Activated CD4-positive, alpha-beta T cell treated with anti-CD3 and anti-CD28 coated beads, Interleukin-2, Interleukin-4, amounts not matched to agents 100 ng/mL and 50 ng/mL, durations not matched to agents 16 hours and 8 hours (primary cell): ENCODE measurements at regions not wholly inside any gene's neighbourhood (a gene's known extent, or its start where the extent isn't known, plus 50 kb on each side); places are given as distances from the start of the nearest gene placed in this dataset.
"Not testable (repeated sequence)": the region's sequence is repeated elsewhere in the genome, so short reads cannot be mapped to it uniquely, and the experiment has no call there.

Experiments
- DNase-seq: peaks from one replicate; pipeline ENCODE4 v3.0.0-alpha.2; 2020; ENCODE audit warnings: low spot score

DNA sequence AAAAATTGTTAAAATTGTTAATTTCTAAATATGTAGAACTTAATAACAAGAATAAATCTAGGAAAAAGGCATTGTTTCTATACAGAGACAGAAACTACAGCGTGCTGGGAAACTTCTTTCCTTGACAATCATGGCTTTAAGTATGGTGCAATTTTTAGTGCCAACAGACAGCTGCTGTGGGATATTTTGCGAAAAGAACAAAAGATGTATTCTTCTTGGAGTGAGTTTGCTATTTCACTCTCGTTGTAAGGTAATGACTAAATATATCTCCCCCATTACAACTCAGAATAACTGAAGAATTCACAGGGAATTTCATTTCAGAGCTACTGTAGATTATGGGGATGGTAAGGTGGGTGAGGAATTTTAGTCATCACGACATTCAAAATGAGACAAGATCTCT lies 2055.0 kb upstream of the ACO1 start:
- no peak for DNase-seq

DNA sequence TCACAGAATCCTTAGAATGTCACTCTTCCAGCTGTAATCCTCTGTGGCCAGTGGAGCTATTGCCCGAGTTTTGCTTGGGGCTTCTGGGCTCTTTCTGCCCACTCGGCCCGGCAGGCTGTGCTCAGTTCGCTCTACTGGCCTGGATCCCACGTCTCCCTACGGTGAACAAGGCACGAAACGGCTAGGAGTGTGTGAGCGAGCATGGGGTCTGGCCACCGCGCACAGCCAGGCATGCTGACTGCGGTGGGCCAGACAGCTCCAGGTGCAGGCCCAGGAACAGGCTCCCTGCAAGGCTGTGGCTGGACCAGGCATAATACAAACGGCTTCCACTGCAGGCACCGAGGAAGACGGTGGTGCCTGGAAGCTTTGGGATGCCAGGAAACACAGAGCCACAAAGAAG lies 2035.5 kb upstream of the ACO1 start:
- no peak for DNase-seq

DNA sequence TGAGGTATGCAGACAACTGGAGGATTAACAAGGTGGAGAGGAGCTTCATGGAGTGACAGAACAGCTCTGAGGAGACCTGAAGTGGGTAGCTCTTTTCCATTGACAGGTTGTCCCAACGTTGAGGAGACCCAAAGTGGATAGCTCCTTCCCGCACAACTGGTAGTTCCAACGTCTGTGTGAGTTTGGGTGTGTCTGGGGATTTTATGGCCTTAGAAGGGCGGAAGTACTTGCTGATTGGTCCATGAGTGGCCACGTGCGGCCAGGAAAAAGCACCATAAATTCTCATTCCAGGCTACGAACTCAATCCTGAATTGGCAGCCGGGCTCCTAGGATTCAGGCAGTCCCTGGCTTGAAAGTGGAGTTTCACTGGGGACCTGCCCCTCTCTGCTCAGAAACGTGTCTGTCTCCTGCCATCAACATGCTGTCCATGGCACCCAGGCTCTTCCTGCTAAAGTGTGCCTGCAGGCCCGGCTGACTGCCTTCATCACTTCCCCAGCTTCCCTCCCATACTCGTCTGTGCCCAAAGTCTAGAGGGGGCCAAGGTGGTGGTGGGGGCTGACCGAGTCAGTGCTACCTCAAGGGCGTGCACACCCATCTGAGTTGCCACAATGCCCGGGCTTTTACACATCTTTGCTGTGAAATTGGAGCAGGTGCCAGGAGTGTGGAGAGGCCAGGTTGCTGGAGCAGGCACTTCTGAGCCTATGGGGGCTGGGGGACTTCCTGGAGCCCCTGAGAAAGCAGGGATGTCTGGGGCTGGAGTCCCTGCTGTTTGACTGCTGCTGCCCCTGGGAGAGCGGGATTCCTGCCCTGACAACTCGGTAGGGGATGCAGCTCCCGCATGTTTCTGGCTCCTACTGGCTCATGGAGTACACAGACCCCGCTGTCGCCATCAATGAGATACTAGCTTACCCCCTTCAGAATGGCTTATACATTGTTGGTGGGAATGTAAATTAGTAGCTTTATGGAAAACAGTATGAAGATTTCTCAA lies 2034.6 kb upstream of the ACO1 start:
- no peak for DNase-seq

DNA sequence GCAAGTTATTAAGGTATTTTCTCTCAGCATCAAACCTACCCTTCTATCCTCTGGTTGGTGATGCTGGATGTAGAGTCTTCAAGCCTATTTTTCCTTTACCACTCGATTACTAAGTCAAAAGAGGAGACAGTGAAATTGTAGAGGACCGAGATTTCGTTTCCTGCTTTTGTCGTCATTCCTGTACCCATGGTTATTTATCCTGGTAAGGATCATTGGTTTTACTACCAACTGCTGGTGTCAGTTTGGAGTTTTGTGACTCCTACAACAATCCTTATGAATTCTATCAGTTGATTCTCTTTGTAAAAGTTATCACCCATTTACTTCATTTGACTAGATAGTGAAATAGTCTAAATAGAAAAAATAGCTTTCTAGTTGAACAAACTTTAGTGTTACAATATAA lies 2028.2 kb upstream of the ACO1 start:
- DNase-seq: no peak

DNA sequence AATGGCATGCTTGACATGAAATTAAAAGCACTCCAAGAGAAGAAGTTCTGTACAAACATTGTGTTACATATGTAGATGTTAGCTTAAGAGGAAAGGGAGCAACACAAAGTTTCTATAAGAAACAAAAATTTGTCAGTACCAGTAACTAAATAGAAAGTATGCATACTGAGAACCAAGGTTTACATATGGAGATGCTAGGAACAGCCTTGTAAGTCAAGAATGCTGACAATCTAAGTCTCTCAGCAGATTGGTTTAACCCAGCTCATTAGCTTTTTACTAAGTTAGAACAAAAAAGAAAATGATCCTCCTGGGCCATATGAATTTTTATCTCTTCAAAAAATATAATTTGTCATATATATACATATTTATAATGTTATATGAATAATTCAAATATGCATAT lies 2022.1 kb upstream of the ACO1 start:
- no peak for DNase-seq

DNA sequence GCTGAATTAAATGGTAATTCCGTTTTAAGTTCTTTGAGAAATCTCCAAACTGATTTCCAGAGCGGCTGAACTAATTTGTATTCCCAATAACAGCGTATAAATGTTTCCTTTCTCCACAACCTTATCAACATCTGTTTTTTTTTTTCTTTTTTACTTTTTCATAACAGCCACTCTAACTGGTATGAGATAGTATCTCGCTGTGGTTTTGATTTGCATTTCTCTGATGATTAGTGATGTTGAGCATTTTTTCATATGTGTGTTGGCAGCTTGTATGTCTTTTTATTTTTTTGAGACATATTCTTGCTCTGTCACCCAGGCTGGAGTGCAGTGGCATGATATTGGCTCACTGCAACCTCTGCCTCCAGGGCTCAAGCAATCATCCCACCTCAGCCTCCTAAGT lies 2018.3 kb upstream of the ACO1 start:
- DNase-seq: not testable (repeated sequence)

DNA sequence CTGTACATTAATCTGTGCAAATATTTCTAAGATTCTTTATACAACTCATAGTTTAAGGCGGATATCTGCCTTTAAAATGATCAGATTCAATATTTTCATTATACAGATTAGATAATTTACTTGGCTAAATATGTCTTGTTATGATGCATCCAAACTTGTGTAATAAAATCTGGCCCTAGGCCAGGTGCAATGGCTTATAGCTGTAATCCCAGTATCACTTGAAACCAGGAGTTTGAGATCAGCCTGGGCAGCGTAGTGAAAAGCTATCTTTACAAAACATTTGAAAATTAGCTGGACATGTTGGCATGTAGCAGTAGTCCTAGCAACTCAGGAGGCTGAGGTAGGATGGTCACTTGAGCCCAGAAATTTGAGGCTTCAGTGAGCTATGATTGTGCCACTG lies 2002.2 kb upstream of the ACO1 start:
- DNase-seq: no peak

DNA sequence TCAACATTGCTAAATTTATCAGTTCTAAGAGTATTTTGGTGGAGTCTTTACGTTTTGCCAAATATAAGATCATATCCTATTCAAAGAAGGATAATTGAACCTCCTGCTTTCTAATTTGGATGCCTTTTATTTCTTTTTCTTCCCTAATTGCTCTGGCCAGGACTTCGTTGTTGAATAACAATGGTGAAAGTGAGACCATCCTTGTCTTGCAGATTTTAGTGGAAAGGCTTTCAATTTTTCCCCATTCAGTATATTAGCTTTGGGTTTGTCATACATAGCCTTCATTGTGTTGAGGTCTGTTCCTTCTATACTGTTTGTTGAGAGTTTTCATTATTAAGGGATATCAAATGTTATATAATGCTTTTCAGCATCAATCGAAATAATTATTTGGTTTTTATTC lies 1974.2 kb upstream of the ACO1 start:
- DNase-seq: no peak

DNA sequence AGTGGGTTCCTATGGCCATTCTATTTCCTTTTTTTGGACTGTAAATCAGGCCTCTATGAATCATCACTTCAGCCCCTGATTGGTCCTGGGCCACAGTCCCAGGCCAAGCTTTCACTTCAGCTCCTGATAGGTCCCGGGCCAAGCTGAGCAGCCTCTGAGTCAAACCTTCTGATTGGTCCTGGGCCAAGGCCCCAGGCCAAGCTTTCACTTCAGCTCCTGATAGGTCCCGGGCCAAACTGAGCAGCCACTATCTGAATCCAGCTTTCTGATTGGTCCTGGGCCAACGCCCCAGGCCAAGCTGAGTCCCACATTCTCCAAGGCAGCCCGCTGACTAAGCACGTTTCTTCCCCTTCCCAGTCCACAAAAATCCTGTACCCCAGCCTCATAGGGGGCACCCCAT lies 1972.9 kb upstream of the ACO1 start:
- no peak for DNase-seq

DNA sequence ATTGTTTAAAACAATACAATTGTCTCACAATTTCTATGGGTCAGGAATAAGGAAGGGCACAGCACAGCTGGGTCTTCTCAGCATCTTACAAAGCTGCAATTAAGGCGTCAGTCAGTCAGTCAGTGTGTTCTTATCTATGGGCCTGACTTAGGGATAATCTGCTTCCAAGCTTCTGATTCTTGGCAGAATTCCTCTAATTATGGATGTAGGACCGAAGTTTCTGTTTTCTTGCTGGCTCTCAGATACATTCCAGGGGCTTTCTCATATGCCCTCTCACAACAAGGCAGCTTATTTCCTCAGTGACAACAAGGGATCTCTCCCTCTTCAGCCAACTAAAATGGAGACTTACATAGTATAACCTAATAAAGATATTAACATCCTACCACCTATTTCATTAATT lies 1925.3 kb upstream of the ACO1 start:
- DNase-seq: no peak

DNA sequence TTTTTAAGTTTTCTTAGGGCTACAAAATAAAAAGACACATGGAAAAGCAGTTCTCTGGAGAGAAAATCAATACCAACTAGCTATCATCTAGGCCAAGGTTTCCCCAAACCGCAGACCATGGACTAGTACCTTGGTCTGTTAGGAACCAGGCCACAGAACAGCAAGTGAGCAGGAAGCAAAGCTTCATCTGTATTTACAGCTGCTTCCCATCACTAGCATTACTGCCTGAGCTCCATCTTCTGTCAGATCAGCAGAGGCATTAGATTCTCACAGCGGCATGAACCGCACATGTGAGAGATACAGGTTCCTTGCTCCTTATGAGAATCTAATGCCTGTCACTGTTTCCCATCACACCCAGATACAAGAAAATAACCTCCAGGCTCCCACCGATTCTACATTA lies 1907.6 kb upstream of the ACO1 start:
- DNase-seq: no peak

DNA sequence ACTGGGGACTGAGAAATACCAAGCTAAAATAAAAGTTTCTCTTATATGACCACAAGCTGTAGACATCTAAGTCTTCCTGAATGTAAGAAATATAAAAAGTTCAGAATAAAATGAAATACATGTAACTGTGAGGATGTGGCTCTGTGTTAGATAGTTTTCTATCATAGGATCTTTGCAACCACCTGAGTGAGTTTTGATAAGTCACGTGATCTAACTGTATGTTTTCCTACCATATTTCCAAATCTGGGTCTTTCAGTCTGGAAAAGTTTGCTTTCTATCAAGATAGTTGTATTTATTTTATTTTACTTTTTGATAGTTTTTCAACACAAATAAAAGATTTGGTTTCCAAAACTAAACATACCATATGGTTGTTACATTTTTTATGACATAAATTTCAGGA lies 1905.8 kb upstream of the ACO1 start:
- DNase-seq: no peak

DNA sequence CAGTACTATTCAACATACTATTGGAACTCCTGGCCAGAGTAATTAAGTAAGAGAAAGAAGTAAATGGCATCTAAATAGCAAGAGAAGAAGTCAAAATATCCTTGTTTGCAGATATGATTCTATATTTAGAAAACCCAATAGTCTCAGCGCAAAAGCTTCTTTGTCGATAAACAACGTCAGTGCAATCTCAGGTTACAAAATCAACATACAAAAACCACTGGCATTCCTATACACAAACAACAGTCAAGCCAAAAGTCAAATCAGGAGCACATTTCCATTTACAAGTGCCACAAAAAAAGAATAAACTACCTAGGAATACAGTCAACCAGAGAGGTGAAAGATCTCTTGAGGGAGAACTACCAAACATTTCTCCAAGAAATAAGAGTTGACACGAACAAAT lies 1901.9 kb upstream of the ACO1 start:
- no peak for DNase-seq

DNA sequence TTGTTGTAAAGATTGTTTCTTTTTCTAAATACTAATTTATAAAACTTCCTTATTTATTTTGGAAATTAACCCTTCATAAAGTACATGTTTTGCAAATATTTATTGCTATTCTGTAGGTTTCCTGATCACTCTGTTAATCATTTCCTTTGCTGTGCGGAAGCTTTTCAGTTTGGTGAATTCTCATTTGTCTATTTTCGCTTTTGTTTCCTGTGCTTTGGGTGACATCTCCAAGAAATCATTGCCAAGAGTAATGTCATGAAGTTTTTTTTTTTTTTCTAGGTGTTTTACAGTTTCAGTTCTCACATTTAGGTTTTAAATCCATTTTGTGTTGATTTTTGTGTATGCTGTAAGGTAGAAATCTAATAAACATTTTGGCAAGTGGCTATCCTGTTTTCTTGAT lies 1899.8 kb upstream of the ACO1 start:
- no peak for DNase-seq

DNA sequence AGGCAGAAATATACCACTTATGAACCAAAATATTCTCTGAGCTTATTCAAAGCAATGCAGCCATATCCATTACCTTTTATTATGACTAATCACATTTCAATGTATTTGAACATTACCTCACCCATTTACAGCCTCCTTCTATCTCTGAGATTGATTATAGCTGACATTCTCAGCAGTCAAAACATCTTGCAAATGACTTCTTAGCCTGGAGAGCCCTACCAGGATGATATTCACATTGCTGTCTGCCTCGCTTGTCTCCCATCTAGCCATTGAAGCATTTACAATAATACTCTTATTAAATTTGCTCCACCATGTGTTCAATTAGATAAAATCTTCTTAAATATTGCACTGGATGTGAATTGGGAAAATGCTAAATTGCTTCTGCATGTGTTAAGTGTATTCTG lies 1879.9 kb upstream of the ACO1 start:
- no peak for DNase-seq

DNA sequence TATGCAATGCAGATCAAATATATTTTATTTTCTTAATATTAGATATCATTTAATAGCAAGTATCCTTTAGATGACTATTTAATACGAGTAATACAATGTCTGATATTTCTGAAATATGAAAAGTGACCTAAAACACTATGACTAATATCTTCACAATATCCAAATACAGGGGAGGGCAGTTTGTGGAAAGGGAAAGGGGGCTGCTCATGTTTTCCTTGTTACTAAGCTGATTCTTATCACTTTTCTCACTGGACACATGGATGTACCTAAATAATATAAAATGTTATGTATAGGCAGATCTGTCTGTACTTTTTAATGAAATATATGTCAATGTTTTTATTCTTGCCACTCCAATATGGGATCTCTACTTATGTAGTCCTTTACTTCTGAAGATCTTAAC lies 1879.1 kb upstream of the ACO1 start:
- no peak for DNase-seq

DNA sequence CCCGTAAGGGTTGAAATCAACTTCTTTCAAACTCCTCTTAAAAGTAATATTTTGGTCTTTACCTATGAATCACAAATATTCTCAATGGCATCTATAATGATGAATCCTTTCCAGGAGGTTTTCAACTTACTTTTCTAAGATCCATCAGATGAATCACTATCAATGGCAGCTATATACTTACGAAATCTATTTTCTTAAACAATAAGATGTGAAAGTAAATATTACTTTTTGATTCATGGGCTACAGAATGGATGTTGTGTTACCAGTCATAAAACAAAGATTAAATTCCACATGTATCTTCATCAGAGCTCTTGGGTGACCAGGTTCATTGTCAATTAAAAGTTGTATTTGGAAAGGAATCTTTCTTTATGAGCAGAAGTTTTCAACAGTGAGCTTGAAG lies 1877.7 kb upstream of the ACO1 start:
- no peak for DNase-seq

DNA sequence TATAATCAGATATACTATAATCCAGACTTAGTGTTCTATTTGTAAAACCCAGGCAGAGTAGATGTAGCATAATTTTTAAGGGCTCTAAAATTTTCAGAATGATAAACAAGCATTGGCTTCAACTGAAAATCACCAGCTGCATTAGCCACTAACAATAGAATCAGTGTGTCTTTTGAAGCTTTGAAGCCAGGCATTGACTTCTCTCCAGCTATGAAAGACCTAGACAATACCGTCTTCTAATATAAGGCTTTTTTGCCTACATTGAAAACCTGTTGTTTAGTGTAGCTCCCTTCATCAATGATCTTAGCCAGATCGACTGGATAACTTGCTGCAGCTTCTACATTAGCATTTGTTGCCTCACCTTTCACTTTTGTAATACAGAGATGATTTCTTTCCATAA lies 1877.3 kb upstream of the ACO1 start:
- no peak for DNase-seq

DNA sequence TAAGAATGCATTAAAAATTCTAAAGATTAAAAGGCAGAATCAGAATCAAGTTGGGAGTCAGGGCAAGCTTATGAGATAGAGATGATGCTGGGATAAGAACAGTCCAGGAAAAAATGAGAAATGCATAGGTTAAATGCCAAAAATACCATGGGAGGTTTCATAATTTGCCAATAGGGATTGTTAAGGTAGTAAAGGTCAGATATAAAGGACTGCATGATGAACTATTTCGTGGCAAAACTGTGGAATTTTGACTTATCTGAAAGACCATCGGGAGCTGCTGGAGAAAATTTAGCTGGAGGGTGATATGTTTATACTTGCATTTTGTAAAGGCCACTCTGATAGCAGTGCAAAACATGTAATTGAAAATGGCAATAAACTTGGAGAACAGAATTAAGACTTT lies 1872.8 kb upstream of the ACO1 start:
- no peak for DNase-seq

DNA sequence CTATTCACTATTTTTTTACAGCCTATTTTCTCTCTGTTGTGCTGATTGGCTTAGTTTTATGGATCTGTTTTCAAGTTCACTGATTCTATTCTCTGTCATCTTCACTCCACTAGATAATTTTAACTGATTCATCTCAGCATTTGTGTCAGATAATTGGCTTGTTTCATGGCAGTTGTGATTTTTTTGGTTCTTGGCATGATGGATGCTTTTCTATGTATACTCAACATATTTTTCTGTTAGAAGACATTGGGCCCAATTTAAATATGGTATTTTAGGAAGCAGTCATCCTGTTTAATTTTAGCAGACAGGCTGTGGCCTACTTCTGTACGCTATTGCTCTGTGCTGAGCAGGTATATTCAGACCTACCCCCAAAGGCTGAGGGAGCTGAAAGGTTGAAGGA lies 1865.3 kb upstream of the ACO1 start:
- DNase-seq: no peak

DNA sequence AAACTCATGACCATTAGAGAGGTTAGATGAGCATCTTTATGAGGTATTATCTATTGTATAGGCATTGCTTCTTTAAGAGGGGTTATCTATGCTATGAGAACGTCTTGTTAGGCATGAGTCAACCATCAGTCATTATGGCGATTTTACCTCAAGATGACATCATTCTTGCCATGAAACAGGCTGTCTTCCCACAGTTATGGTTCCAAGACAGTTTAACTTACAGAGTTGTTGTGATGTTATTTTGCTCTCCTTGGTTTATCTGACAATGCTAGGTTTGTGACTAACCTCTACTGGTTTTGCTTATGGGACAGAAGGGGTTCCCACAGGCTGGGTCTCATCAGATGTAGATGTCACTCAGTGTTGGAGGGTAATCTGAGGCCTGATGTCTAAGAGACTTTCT lies 1864.7 kb upstream of the ACO1 start:
- no peak for DNase-seq

DNA sequence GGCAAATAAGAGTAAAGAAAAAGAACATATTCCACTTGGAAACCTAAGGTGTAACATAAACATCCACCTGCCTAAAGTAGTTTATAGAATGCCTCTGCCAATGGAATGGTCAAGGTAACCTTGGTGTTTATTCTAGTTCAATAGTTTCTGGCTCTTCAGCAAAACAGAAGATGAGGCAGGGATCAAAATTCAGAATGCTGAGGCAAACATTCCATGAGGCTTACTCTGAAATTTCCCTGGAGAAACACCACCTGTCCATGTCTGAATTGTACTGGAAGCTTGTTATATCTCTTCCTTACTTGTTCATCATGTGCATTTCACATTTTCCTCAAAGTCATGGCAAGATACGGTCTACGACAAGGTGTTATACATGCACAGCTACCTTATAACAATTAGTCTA lies 1862.4 kb upstream of the ACO1 start:
- no peak for DNase-seq

DNA sequence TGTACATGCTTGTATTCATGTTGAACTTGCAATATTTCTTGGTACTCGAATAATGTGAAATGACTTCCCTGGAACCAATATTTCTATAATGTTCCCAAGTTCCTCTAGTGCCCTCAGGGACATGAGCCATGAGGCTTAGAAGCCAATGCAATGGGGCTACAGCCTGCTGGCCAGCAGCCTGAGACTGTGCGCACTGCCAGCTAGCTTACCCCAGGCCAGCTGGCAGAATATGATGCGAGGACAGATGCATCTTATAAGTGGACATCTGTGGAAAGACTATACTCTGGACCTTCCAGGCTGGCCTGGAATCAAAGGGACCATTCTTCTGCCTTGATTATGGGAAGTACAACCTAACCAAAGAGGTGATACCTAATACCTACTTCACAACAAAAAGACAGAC lies 1862.0 kb upstream of the ACO1 start:
- DNase-seq: no peak

DNA sequence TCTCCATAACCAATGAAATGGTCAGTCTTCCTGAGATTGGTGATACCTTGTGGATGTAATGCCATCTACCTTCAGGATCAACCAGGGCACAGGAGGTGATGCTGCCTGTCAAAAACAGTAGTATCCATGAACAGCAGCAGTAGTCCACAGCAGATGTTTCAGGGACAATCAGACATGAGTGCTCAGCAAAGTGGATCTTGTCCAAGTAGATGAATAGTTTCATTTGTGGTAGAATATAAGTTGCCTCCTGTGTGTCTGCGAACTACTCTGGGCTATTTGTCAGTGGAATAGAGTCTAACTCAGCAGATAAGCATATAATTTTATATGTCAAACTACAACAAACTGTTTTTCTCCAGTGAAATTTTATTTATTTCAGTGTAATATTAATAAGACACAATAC lies 1860.1 kb upstream of the ACO1 start:
- no peak for DNase-seq
